M059J (cell line): ENCODE measurements at regions not wholly inside any gene's neighbourhood (a gene's known extent, or its start where the extent isn't known, plus 50 kb on each side); places are given as distances from the start of the nearest gene placed in this dataset.
A peak's percentile ranks its signal among the peaks of the same experiment; 100 is the strongest.
"Not testable (repeated sequence)": the region's sequence is repeated elsewhere in the genome, so short reads cannot be mapped to it uniquely, and the experiment has no call there.

Experiments used
- DNase-seq: peaks from one replicate; pipeline ENCODE4 v3.0.0-alpha.2; 2012; ENCODE audit warnings: low read depth

DNA sequence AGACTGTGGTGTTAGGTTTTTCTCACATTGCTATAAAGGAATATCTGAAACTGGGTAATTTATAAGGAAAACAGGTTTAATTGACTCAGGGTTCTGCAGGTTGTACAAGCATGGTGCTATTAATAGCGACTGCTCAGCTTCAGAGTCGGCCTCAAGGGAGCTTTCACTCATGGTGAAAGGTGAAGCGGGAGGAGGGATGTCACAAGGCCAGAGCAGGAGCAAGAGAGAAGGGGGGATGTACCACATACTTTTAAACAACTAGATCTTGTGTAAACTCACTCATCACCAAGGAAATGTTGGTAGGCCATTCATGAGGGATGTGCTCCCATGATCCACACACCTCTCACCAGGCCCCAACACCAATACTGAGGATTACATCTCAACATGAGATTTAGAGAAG is 313.2 kb downstream of the UBE2NL start:
- not testable (repeated sequence) for DNase-seq

DNA sequence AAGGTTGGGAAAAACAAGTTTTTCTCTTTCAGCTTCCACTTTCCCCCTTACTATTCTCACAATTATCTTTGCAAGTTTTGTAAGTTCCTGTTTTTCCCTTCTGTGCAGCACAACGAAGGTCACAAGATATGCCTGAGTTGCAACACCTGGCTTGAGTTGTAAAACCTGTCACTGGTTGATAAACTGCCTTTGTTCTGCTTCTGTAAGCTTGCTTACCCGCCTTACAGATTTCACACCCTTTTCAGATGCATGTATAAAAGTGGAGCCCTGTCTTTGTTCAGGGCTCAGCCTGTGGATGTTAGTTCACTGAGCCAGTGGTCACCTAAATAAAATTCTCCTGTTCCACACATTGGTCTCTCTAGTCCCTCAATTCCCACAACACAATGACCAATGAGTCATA is 318.9 kb downstream of the UBE2NL start:
- not testable (repeated sequence) for DNase-seq

DNA sequence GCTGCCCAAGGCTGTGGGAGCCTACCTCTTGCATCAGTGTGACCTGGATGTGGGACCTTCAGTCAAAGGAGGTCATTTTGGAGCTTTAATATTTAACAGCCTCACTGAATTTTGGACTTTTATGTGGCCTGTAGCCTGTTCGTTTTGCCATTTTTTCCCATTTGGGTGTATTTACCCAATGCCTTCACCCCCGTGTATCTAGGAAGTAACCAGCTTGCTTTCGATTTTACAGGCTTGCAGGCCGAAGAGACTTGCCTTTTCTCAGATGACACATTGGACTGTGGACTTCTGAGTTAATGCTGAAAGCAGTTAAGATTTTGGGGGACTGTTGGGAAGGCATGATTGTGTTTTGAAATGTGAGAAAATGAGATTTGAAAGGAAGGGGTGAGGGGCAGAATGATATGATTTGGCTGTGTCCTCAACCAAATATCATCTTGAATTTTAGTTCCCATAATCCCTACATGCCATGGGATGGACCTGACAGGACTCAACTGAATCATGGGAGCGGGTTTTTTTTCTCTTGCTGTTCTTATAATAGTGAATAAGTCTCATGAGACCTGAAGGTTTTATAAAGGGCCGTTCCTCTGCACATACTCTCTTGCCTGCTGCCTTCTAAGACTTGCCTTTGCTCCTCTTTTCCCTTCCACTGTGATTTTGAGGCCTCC is 324.6 kb downstream of the UBE2NL start:
- not testable (repeated sequence) for DNase-seq

GRCh38 chrX:144214651-144215050 is 330.8 kb downstream of the UBE2NL start:
- no peak for DNase-seq

DNA sequence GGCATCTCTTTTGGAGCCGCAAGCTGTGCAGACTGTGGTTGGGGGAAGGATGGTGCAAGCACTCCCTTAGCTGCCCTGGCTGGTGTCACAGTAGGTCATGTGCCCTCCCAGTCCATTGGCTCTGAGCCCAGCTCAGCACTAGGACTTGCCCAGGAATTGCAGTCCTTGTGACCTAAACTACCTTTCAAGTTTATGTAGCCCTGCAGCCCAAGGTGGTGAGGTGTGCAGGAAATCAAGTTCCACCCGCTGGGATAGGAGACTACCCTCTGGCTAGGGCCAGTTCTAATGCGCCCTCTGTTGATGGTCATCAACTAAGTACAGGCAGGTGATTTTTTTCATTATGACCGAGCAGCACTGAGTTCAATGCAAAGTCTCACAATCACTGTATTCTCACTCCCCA is 335.2 kb downstream of the UBE2NL start:
- no peak for DNase-seq

GRCh38 chrX:144231116-144231785 is 347.4 kb downstream of the UBE2NL start:
- not testable (repeated sequence) for DNase-seq

GRCh38 chrX:144253356-144253755 is 369.5 kb downstream of the UBE2NL start:
- peak; percentile 0 for DNase-seq

- no peak for DNase-seq
Measured at GRCh38 chrX:144259054-144259453, 375.2 kb downstream of the UBE2NL start.

- DNase-seq, result no peak
Measured at GRCh38 chrX:144265641-144266040, 381.8 kb downstream of the UBE2NL start.

DNA sequence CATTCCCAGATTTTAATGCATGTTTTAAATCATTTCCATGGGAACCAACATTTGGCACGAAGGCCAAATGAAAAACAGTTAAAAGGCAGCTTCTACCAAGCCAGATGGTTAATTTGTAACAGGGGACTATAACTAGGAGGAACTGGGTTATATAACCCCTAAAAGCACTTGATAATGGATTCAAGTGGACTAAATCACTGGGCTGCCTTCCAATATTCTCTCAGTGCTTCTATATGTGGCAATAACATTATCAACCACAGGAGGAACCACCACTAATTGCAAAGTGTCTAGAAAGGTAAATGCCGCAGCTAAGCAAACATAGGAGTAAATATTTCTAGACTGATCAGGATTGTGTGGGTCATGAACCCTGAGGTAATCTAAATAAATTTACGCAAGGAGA is 391.5 kb downstream of the UBE2NL start:
- no peak for DNase-seq

DNA sequence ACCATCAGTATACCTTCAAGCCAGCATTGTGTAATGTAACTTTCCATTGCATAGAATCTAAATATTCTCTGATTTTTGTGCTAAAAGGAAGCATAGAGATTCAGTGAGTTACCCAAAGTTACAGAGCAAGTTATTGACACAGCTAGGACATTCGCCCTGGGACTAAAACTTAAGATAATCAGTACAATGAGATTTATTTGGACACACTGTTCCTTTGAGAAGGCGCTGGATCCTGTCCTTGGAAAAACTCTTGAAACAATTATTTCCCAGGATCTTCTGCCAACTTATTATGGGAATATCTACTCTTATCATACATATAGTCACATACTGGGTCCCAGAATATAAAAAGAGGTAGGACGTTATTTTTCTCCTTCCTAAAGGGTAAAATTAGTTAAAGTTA is 392.0 kb downstream of the UBE2NL start:
- DNase-seq, result no peak

DNA sequence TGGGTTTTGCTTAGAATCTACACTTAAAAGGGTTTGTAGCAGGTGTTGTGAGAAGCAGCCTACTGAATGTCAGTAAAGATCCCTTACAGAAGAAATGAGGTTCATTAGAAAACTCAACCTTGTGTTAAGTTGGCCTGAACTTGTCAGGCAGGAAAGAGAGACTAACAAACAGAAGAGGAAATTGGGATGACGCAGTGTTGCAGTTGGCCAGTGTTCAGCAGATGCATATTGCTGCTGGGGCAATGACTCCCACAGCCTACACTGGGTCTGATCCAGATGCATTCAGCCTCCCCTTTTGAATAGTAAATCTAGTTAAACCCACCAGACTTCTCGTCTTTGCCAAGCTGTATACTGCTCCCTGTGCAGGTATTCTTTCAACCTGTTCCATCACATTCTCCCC is 409.4 kb downstream of the UBE2NL start:
- DNase-seq, result no peak

GRCh38 chrX:144295921-144296320 is 412.1 kb downstream of the UBE2NL start:
- DNase-seq, result no peak

DNA sequence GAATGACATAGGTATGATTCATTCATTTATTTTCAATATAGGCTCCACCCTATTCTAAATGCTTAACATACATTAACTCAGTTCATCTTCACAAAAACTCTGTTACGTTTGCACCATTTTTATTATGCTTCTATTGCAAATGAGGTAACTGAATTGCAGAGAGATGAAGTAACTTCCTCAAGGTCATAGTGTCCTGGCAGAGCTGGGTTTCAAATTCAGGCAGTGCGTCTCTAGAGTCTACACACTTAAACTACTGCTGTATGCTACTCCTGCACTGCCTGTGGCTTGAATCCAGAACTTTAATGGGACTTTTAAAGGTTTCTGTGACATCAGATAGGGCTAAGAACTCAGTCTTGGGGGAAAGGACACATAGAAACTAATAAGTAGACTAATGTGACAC is 413.4 kb downstream of the UBE2NL start:
- no peak for DNase-seq

- DNase-seq, result no peak
Measured at GRCh38 chrX:144327495-144327894, 443.6 kb downstream of the UBE2NL start.

DNA sequence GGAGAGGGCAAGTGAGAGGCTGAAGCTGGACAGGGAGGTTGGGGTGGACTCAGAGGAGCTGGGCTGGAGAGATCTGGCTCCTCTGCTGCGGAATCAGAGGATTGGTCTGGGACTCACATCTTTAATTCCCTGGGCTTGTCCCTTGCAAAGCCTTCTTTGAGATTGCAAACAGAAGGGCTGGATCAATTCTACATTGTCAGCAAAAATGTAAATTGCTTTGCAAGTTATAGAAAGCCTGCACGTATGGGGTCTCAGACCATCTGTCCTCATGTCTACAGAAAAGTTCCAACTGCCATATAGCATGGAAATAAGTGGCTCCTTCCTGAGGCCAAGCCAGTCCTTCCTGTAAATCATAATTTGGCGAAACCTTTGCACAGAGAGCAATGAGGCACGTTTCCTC is 449.6 kb downstream of the UBE2NL start:
- DNase-seq, result no peak

DNA sequence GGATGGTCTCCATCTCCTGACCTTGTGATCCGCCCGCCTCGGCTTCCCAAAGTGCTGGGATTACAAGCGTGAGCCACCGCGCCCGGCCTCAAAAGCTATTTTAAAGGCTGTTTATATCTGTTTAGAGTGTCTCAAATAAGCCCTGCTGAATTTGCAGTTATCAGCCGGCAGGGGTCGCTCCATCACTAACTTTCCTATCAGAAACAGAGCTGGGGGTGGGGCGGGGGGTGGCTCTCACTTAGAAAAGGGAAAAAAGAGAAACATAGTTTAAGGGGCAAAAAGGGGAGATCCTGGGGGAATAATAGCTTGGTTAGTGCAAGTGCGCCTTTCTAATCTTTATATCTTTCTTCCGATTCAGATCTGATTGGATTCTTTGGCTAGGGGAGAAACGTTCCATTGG is 450.7 kb downstream of the UBE2NL start:
- DNase-seq, result no peak

GRCh38 chrX:144335402-144335801 is 451.5 kb downstream of the UBE2NL start:
- no peak for DNase-seq

DNA sequence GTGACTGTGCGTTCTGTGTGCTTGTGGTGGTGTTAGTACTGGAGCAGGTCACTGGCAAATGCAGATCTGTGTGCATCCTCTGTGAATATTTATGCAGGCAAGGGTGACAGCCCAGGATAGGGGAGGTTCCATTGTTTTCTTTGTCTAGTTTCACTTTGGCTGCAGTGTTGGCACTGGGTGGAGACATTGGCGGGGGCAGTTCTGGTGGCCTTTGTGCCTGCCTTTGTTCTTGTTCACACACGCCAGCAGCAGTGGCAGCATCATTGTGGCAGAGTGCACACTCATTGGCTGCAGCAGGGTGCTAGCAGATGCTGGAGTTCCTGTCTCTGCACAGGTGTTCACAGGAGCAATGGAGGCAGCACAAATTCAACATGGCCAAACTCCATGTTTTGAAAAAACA is 495.3 kb downstream of the UBE2NL start:
- DNase-seq, result no peak

DNA sequence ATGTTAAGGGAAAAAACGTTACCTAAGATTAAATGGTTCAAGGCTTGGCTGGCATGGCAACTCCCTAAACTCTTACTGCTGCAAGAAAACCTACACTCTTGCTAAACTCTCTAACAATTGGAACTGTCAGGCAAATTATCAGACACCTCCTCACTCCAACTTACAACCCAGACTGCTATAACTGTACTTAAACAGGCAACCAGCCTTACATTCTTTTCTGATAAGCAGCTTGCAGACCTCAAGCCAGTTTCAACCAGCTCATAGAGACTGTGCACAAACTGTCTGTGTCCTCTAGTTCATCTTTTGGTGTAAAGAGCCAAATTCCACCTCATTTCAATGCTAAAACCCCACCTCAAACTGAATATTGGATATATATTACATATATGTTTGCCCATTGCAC is 504.9 kb downstream of the UBE2NL start:
- DNase-seq, result no peak
